ENCODE measurements at regions not wholly inside any gene's neighbourhood (a gene's known extent, or its start where the extent isn't known, plus 50 kb on each side); places are given as distances from the start of the nearest gene placed in this dataset.
"Not testable (repeated sequence)": the region's sequence is repeated elsewhere in the genome, so short reads cannot be mapped to it uniquely, and the experiment has no call there.

DNA sequence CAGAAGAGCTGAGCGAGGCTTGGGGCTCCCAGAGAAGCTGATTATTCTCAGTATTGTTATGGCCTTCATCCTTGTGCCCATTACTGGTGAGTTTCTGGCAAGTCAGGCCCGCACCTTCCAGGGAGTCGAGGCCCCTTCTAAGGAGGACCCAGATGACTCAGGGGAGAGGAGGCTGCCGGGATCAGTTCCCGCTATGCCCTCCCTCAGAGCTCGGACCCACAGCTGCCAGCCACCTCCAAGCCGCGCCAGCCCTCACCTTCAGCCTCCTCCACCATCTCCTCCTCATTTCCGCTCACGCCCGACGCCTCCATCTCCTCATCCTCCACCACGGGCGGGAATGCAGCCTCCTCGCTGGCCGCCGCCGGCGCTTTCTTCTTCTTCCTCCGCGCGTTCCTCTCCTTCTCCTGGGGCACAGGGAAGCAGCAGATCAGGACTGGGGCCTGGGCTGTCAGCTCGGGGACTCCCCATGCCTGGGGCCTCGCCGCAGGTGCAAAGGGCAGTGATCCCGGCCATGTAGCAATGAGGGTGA is 83.2 kb downstream of the RFLNA start:
- DNase-seq, result no peak

GRCh38 chr12:124376435-124376834 is 81.5 kb downstream of the RFLNA start:
- DNase-seq, result no peak

- no peak for DNase-seq
These were observed 80.9 kb downstream of the RFLNA start for GRCh38 chr12:124375789-124376175.

DNA sequence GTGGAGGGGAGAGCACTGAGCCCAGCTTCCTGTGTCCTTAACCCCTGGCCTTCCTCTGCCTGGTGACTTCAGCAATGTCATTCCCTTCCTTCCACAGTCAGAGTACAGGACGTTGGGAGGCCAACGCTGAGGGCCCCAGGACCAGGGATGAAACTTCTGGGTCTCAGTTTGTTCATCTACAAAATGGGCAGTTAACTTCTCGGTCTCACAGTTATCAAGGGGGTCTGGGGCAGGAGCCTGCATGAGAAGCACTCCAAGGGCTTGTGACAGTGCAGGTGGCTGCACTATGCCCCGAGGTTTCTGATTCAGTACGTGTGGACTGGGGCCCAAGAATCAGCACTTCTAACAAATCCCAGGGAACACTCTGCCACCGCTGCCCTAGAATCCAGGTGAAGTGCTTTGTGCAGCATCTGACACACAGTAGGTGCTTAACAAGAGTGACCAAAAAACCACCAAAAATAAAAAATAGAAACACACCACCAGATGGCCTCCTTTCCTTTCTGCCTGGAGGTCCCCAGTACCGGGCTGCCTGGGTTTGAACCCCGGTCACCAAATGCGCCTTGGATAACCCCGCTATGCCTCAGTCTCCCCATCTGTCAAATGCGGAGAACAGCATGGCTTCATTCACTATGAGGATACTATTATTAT is 80.4 kb downstream of the RFLNA start:
- DNase-seq, result no peak

GRCh38 chr12:124374567-124374966 is 79.7 kb downstream of the RFLNA start:
- no peak for DNase-seq

GRCh38 chr12:124374147-124374546 is 79.3 kb downstream of the RFLNA start:
- no peak for DNase-seq

GRCh38 chr12:124373701-124374100 is 78.8 kb downstream of the RFLNA start:
- DNase-seq, result not testable (repeated sequence)

DNA sequence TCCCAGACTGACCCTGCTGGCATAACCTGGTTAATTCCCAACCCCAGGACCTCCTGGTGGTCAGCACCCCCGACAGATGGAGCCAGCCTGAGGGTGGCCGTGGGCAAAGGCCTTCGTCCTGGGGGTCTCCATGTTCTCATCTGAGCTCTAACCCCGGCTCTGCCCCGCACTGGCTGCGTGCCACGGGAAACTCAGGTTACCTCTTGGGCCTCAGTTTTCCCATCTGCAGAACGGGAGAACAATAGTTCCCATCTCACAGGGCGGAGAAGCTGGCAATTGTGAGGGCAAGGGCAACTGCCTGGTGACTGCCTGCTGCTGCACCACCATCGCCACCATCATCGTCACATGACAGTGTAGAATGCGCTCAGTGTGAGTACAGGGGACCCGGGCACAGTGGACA is 77.9 kb downstream of the RFLNA start:
- no peak for DNase-seq

DNA sequence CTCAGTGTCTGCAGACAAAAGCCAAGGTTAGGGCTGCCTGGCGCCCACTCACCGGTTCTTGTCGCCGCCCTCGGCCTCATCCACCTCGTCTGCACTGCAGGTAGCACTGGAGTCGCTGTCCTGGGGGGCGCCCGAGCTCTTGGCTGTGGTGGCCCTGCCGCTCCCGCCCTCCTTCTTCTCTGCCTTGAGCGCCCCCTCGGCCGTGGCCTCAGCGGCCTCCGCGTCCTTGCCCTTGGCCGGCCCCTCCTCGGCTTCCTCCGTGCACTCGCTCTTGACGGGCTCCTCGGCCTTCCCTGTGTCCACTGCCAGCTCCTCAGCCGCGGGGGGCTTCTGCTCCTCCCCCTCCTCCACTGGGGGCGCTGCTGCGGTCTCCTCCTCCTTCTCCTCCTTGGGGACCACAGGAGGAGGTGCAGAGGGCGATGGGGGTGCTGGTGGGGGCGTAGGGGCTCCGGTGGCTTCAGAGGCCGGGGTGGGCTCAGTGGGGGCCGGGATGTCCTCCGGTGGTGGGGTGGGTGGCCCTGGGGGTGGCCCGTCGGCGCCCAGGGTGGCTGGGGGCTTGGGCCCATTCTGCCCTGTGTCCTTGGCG is 77.2 kb downstream of the RFLNA start:
- no peak for DNase-seq

- no peak for DNase-seq
These were observed 76.5 kb downstream of the RFLNA start for GRCh38 chr12:124371366-124371765.

GRCh38 chr12:124370851-124371250 is 76.0 kb downstream of the RFLNA start:
- no peak for DNase-seq

- DNase-seq, result no peak
These were observed 75.5 kb downstream of the RFLNA start for GRCh38 chr12:124370384-124370783.

DNA sequence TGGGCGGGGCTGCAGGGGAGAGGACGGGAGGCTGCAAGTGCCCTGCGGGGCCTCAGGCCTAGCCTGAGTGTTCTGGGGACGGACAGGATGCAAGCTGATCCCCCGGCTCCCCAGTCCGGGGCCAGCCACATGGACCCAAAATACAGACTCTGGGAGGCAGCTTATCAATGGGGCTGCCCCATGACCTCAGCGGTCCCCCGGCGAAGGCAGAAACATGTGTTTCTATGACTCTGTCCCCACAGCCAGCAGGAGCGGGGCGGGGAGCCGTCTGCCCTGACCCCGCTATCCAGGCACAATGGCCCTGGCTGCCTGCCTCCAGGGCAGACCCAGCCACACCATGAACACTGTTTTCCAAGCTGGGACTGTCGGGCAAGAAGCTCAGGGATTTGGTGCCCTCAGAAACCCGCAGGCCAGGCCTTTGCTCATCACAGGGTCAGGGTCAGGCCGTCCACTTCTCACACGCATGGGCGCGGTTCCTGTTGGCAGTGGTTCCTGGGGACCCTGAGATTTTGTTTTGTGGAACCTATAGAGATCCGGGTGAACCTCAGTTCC is 75.0 kb downstream of the RFLNA start:
- no peak for DNase-seq

DNA sequence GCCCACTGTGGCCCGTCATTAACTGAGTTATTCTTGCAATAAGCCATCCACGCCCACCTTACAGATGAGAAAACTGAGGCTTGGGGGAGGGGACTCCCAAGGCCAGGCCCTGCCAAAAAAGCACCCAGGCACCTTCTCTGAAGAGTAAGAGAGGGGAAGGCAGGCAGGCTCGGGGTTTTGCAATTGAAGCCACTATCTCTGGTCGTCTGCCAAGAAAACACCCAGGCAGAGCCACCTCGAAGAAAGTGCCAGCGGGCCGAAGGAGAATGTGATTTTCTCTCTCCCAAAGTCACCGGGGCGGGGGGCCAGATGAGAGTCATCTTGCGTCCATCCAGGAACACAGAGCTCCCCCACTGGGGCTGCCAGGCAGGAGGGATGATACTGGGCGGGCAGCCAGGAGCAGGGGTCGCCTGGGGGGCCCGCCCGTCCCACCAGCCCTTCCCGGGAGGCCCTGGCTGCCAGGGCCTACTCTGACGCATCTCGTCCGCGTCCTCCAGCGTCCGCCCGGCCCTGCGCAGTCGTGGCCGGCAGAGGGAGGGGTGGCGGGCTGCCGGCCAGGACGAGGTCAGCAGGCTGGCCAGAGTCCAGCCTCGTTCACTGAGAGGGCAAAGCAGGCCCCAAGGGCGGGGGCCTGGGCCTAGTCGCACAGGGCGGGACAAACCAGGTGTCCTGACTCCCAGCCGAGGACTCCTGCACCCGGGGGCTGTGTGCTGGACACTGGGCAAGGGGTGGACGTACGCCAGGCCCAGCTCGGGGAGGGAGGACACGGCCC is 74.3 kb downstream of the RFLNA start:
- DNase-seq, result no peak

- DNase-seq, result no peak
These were observed 73.6 kb downstream of the RFLNA start for GRCh38 chr12:124368421-124369032.

- DNase-seq, result no peak
These were observed 71.0 kb downstream of the RFLNA start for GRCh38 chr12:124365726-124366430.
